Hepatocyte (in vitro differentiated cells): ENCODE measurements at regions not wholly inside any gene's neighbourhood (a gene's known extent, or its start where the extent isn't known, plus 50 kb on each side); places are given as distances from the start of the nearest gene placed in this dataset.

Experiments used
- DNase-seq: peaks from one replicate; pipeline ENCODE4 v3.0.0-alpha.2; 2016; ENCODE audit warnings: low spot score
- H2AFZ ChIP-seq: fragments of 200-600 bp; sonication (generic); 2 replicates; pipeline ENCODE4 v1.6.0; 2016; ENCODE audit warnings: antibody characterized with exemption, mild to moderate bottlenecking
- H3K27ac ChIP-seq: fragments of 200-600 bp; sonication (generic); 2 replicates; pipeline ENCODE4 v1.5.1; 2016; ENCODE audit warnings: mild to moderate bottlenecking
- H3K27me3 ChIP-seq: fragments of 200-600 bp; sonication (generic); 2 replicates; pipeline ENCODE4 v1.6.1; 2016
- H3K36me3 ChIP-seq: fragments of 200-600 bp; sonication (generic); replicated peaks from 2 replicates; pipeline ENCODE4 v1.5.1; 2016; ENCODE audit warnings: low read depth; ENCODE audit not compliant: insufficient read depth
- H3K4me1 ChIP-seq: fragments of 200-600 bp; sonication (generic); 2 replicates; pipeline ENCODE4 v1.5.1; 2016; ENCODE audit warnings: mild to moderate bottlenecking, moderate library complexity; ENCODE audit not compliant: insufficient read depth
- H3K4me2 ChIP-seq: fragments of 200-600 bp; sonication (generic); 2 replicates; pipeline ENCODE4 v1.6.0; 2016
- H3K4me3 ChIP-seq: fragments of 200-600 bp; sonication (generic); 2 replicates; pipeline ENCODE4 v1.5.1; 2016; ENCODE audit warnings: mild to moderate bottlenecking
- H3K79me2 ChIP-seq: fragments of 200-600 bp; sonication (generic); 2 replicates; pipeline ENCODE4 v1.6.0; 2017; ENCODE audit warnings: mild to moderate bottlenecking
- H3K9me2 ChIP-seq: fragments of 200-600 bp; sonication (generic); replicated peaks from 2 replicates; pipeline ENCODE4 v1.6.0; 2017; ENCODE audit warnings: mild to moderate bottlenecking; ENCODE audit not compliant: insufficient read depth
- H3K9me3 ChIP-seq: fragments of 200-600 bp; sonication (generic); 2 replicates; pipeline ENCODE4 v1.5.1; 2016; ENCODE audit warnings: low read depth, mild to moderate bottlenecking
- H4K20me1 ChIP-seq: fragments of 200-600 bp; sonication (generic); 2 replicates; pipeline ENCODE4 v1.6.0; 2016; ENCODE audit warnings: mild to moderate bottlenecking; ENCODE audit not compliant: insufficient read depth, poor library complexity, severe bottlenecking
- EZH2 ChIP-seq: fragments of 200-600 bp; sonication (generic); IDR thresholded peaks from 2 replicates; pipeline ENCODE4 v1.6.1; 2016; ENCODE audit warnings: antibody characterized with exemption, mild to moderate bottlenecking, borderline replicate concordance
- EZH2phosphoT487 ChIP-seq: fragments of 200-600 bp; sonication (generic); IDR thresholded peaks from one replicate; pipeline ENCODE4 v1.6.1; 2018; ENCODE audit warnings: antibody characterized with exemption, mild to moderate bottlenecking, low read depth, moderate library complexity; ENCODE audit not compliant: unreplicated experiment, severe bottlenecking
- WGBS: methylation state at CpG from one replicate; pipeline ENCODE4 v1.1.6; 2016; ENCODE audit warnings: low lambda C conversion rate; ENCODE audit errors: missing lambda C conversion rate; 5-methylcytosine and 5-hydroxymethylcytosine counted together
- TF ChIP-seq, protein P1 (sequence below): fragments of 200-600 bp; sonication (generic); IDR thresholded peaks from 2 replicates; pipeline ENCODE4 v1.5.1; 2016; ENCODE audit warnings: antibody characterized with exemption, mild to moderate bottlenecking; ENCODE audit not compliant: poor library complexity

DNA sequence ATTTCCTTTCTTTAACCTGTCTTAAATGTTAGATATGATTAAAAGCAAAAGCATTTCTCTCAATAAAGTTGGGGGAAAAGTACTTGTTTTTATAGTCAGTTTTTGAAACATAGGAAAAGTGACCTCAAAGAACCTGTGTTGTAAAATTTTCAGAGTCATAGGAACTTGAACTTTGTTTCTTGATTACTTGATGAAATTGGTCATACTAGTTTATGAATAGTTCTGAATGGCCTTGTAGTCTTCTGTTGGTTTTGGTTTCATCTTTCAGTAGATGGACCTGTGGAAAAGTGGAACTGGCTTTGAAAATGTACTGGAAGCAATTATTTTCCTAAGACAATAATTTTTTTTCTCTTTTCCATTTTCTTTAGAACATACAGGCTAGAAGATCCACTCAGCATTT, 222.2 kb upstream of the NUDT6 start:
- Histone ChIP-seq H3K9me3 (no peaks in the 10 kb centered on the region), H3K4me2 (no peak overlapping the region), H3K4me1 (no peaks in the 10 kb centered on the region), H3K36me3 (no peaks in the 10 kb centered on the region), H3K79me2 (no peaks in the 10 kb centered on the region), H4K20me1 (no peaks in the 10 kb centered on the region), H3K4me3 (no peak overlapping the region), H3K9me2 (no peaks in the 10 kb centered on the region), H3K27ac (no peak overlapping the region), H3K27me3 (no peaks in the 10 kb centered on the region), H2AFZ (no peak overlapping the region)
- TF ChIP-seq, protein P1, sequence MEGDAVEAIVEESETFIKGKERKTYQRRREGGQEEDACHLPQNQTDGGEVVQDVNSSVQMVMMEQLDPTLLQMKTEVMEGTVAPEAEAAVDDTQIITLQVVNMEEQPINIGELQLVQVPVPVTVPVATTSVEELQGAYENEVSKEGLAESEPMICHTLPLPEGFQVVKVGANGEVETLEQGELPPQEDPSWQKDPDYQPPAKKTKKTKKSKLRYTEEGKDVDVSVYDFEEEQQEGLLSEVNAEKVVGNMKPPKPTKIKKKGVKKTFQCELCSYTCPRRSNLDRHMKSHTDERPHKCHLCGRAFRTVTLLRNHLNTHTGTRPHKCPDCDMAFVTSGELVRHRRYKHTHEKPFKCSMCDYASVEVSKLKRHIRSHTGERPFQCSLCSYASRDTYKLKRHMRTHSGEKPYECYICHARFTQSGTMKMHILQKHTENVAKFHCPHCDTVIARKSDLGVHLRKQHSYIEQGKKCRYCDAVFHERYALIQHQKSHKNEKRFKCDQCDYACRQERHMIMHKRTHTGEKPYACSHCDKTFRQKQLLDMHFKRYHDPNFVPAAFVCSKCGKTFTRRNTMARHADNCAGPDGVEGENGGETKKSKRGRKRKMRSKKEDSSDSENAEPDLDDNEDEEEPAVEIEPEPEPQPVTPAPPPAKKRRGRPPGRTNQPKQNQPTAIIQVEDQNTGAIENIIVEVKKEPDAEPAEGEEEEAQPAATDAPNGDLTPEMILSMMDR, result no peak
- TF ChIP-seq EZH2phosphoT487 (no peak), EZH2 (no peak)
- DNase-seq, result no peak

DNA sequence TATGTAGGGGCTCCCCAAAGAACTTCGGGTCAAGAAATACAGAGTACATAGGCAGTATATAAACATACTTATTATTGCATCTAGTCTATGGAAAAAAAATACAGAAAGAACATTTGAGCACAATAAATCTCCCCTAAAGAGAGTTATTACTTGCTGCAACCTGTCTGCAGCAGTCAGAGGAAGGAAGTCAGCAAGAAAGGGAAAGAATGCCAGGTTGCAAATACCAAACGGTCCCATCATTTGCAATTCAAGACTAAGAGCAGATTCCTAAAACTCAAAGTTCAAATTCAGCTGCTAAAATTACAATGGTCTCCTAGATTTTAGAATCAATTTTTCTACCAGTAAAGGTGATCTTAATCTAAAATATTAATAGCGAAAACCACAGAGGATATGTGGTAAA, 236.2 kb upstream of the NUDT6 start:
- Histone ChIP-seq H4K20me1 (no peaks in the 10 kb centered on the region), H3K4me3 (no peak overlapping the region), H3K4me1 (no peaks in the 10 kb centered on the region), H3K27ac (no peak overlapping the region), H3K36me3 (no peaks in the 10 kb centered on the region), H3K79me2 (no peaks in the 10 kb centered on the region), H3K9me3 (no peaks in the 10 kb centered on the region), H2AFZ (no peak overlapping the region), H3K27me3 (no peaks in the 10 kb centered on the region), H3K9me2 (no peaks in the 10 kb centered on the region), H3K4me2 (no peak overlapping the region)
- TF ChIP-seq EZH2phosphoT487, result no peak
- DNase-seq, result no peak
- WGBS, result 52% methylated on average over 3 of the region's 3 CpGs

DNA sequence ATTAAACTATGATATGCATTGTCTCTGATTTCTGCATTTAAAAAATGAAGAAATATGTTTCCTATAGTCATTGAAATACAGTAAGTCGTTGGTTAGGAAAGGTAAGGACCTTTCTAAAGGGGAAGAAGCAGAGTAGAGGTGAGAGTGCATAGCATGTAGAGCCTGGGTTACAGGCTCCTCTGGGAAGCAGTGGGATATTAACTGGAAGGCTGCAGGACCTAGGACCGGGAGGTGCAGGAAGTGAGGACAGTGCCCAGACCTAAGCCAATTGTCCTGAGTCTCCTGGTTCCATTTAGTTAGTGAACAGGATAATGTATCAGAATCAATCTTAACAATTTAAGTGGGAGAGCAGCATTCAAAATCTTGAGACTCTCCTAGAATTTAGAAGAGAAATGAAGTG, 237.1 kb upstream of the NUDT6 start:
- Histone ChIP-seq H3K27me3 (no peaks in the 10 kb centered on the region), H3K4me2 (no peak overlapping the region), H3K4me1 (no peaks in the 10 kb centered on the region), H3K9me3 (no peaks in the 10 kb centered on the region), H2AFZ (no peak overlapping the region), H4K20me1 (no peaks in the 10 kb centered on the region), H3K36me3 (no peaks in the 10 kb centered on the region), H3K27ac (no peak overlapping the region), H3K79me2 (no peaks in the 10 kb centered on the region), H3K4me3 (no peak overlapping the region), H3K9me2 (no peaks in the 10 kb centered on the region)
- TF ChIP-seq, protein P1, result no peak
- TF ChIP-seq EZH2phosphoT487 (no peak), EZH2 (no peak)
- DNase-seq, result no peak
- WGBS, result 62% methylated on average over 2 of the region's 2 CpGs

DNA sequence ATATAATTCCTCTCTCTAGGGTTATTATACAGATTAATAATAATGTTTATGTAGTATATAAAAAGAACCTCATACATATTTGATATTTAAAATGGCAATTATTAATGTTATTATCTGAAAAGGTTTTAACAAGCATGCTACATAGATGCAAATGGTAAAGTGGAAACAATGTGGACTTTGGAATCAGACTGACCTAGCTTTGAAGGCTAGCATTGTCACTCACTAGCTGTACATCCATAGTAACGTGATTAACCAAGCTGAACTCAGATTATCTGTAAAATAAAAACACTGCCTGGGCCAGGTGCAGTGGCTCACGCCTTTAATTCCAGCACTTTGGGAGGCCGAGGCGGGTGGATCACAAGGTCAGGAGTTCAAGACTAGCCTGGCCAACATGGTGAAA, 233.7 kb upstream of the SPRY1 start:
- no peak overlapping the region for H2AFZ ChIP-seq
- H3K4me2 ChIP-seq, result no peak overlapping the region
- WGBS, result 92% methylated on average over 4 of the region's 4 CpGs

More for the DNA sequence above, 233.7 kb upstream of the SPRY1 start:
- no peaks in the 10 kb centered on the region for H4K20me1 ChIP-seq
- no peak overlapping the region for H3K4me3 ChIP-seq
- no peaks in the 10 kb centered on the region for H3K27me3 ChIP-seq
- H3K9me3 ChIP-seq, result no peaks in the 10 kb centered on the region
- no peaks in the 10 kb centered on the region for H3K9me2 ChIP-seq
- DNase-seq, result no peak
- no peak for TF ChIP-seq EZH2phosphoT487
- TF ChIP-seq EZH2, result no peak
- TF ChIP-seq, protein P1, result no peak
- no peaks in the 10 kb centered on the region for H3K4me1 ChIP-seq
- no peaks in the 10 kb centered on the region for H3K79me2 ChIP-seq
- H3K27ac ChIP-seq, result no peak overlapping the region
- no peaks in the 10 kb centered on the region for H3K36me3 ChIP-seq
